C4-2B (cell line): ENCODE measurements at regions not wholly inside any gene's neighbourhood (a gene's known extent, or its start where the extent isn't known, plus 50 kb on each side); places are given as distances from the start of the nearest gene placed in this dataset.

Experiments used
- ZFX ChIP-seq: fragments of 450-650 bp; IDR thresholded peaks from 2 replicates; pipeline ENCODE4 v1.6.1; 2017
- TF ChIP-seq, protein P1 (sequence below): fragments of 450-650 bp; conservative IDR thresholded peaks from 2 replicates; pipeline ENCODE4 v1.5.1; 2017; ENCODE audit warnings: mild to moderate bottlenecking

DNA sequence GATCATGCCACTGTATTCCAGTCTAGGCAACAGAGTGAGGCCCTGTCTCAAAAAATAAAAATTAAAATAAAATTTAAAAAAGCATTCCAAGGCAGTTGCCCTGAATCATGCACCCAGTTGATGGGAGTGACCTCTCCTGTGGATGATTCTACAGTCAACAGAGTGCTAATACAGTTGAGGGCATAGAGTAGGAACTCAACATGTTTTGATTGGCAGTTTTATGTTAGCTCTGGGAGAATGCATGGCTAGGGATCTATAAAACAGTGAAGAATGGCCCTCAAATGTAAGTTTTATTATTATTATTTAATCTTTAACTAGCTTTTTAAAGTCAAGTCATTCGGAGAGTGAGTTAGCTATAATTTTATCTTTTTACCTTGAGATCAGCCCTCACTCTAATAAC is 228.5 kb upstream of the ITGA4 start:
- TF ChIP-seq, protein P1, sequence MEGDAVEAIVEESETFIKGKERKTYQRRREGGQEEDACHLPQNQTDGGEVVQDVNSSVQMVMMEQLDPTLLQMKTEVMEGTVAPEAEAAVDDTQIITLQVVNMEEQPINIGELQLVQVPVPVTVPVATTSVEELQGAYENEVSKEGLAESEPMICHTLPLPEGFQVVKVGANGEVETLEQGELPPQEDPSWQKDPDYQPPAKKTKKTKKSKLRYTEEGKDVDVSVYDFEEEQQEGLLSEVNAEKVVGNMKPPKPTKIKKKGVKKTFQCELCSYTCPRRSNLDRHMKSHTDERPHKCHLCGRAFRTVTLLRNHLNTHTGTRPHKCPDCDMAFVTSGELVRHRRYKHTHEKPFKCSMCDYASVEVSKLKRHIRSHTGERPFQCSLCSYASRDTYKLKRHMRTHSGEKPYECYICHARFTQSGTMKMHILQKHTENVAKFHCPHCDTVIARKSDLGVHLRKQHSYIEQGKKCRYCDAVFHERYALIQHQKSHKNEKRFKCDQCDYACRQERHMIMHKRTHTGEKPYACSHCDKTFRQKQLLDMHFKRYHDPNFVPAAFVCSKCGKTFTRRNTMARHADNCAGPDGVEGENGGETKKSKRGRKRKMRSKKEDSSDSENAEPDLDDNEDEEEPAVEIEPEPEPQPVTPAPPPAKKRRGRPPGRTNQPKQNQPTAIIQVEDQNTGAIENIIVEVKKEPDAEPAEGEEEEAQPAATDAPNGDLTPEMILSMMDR, result no peak
- no peak for TF ChIP-seq ZFX
